C4-2B (cell line): ENCODE measurements at regions not wholly inside any gene's neighbourhood (a gene's known extent, or its start where the extent isn't known, plus 50 kb on each side); places are given as distances from the start of the nearest gene placed in this dataset.

Experiments used
- ZFX ChIP-seq: fragments of 450-650 bp; IDR thresholded peaks from 2 replicates; pipeline ENCODE4 v1.6.1; 2017
- TF ChIP-seq, protein P1 (sequence below): fragments of 450-650 bp; conservative IDR thresholded peaks from 2 replicates; pipeline ENCODE4 v1.5.1; 2017; ENCODE audit warnings: mild to moderate bottlenecking

DNA sequence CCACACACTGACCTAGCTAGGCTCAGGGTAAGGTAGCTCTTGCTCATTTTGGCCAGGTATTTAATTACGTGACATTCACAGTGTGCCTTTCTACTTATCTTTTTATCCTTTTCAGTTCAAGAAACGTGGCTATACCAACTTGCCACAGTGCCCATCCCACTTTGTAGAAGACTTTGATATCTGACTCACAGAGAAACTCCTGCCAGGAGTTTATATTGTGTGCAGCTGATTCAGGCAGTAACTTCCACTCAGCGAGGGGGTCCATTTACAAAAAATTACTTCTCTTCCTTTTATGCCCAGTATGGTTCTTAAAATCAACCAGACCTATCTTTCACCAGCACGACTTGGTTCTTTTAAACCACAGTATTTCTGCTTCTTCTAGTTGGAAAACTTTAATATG is 75.6 kb downstream of the PRL start:
- TF ChIP-seq, protein P1, sequence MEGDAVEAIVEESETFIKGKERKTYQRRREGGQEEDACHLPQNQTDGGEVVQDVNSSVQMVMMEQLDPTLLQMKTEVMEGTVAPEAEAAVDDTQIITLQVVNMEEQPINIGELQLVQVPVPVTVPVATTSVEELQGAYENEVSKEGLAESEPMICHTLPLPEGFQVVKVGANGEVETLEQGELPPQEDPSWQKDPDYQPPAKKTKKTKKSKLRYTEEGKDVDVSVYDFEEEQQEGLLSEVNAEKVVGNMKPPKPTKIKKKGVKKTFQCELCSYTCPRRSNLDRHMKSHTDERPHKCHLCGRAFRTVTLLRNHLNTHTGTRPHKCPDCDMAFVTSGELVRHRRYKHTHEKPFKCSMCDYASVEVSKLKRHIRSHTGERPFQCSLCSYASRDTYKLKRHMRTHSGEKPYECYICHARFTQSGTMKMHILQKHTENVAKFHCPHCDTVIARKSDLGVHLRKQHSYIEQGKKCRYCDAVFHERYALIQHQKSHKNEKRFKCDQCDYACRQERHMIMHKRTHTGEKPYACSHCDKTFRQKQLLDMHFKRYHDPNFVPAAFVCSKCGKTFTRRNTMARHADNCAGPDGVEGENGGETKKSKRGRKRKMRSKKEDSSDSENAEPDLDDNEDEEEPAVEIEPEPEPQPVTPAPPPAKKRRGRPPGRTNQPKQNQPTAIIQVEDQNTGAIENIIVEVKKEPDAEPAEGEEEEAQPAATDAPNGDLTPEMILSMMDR, result no peak
- TF ChIP-seq ZFX, result no peak
